HEK293 (cell line): ENCODE measurements at regions not wholly inside any gene's neighbourhood (a gene's known extent, or its start where the extent isn't known, plus 50 kb on each side); places are given as distances from the start of the nearest gene placed in this dataset.

Experiments
- CTCF ChIA-PET: fragments of 350-600 bp; formaldehyde crosslinking; extraction: SDS; loops from one replicate; lab custom pipeline; 2021; ENCODE audit warnings: antibody characterized with exemption; lab: Yijun Ruan, JAX
- POLR2A ChIA-PET: fragments of 300-600 bp; formaldehyde crosslinking; extraction: SDS; loops from one replicate; lab custom pipeline; 2020; ENCODE audit warnings: antibody characterized with exemption, inconsistent platforms; lab: Yijun Ruan, JAX
- H3K27ac ChIP-seq: fragments of 200-500 bp; sonication (Bioruptor generic); 2 replicates; pipeline ENCODE4 v1.5.1; 2014; ENCODE audit warnings: low read depth, low read length, control low read depth, inconsistent platforms; ENCODE audit errors: extremely low read depth
- H3K36me3 ChIP-seq, 2 experiments: fragments of 200-500 bp in 1 of 2; sonication (Bioruptor generic) in 1 of 2; 1 replicate in 1 of 2; 2 replicates in 1 of 2; pipeline ENCODE4 v1.5.1; 2014 to 2017; ENCODE audit warnings: inconsistent platforms in 2 of 2, low read length in 2 of 2; ENCODE audit not compliant: control insufficient read depth in 2 of 2, insufficient read depth in 1 of 2
- H3K4me1 ChIP-seq: fragments of 200-500 bp; sonication (Bioruptor generic); 2 replicates; pipeline ENCODE4 v1.5.1; 2014; ENCODE audit warnings: mild to moderate bottlenecking, low read length, inconsistent platforms; ENCODE audit not compliant: control insufficient read depth, insufficient read depth
- H3K4me3 ChIP-seq: 2 replicates; pipeline ENCODE4 v1.5.1; 2011; ENCODE audit warnings: low read depth, mild to moderate bottlenecking, control low read depth, low read length, moderate library complexity
- H3K9me3 ChIP-seq: fragments of 200-500 bp; sonication (Bioruptor generic); 2 replicates; pipeline ENCODE4 v1.5.1; 2014; ENCODE audit warnings: low read depth, low read length, inconsistent platforms; ENCODE audit not compliant: control insufficient read depth, insufficient read depth
- EGR2 ChIP-seq: fragments of 450-650 bp; formaldehyde crosslinking; IDR thresholded peaks from 2 replicates; pipeline ENCODE4 v1.5.1; 2016; ENCODE audit warnings: low read depth, missing biosample characterization, missing genetic modification characterization
- ELK4 ChIP-seq: IDR thresholded peaks from 2 replicates; pipeline ENCODE4 v1.6.1; 2011; ENCODE audit warnings: mild to moderate bottlenecking, low read depth, low read length, borderline replicate concordance
- GLIS1 ChIP-seq: fragments of 450-650 bp; formaldehyde crosslinking; IDR thresholded peaks from 2 replicates; pipeline ENCODE4 v1.5.1; 2016; ENCODE audit warnings: missing biosample characterization, missing genetic modification characterization
- KLF7 ChIP-seq: fragments of 450-650 bp; formaldehyde crosslinking; IDR thresholded peaks from 2 replicates; pipeline ENCODE4 v1.5.1; 2016; ENCODE audit warnings: missing biosample characterization, missing genetic modification characterization, borderline replicate concordance
- MYNN ChIP-seq: fragments of 450-650 bp; formaldehyde crosslinking; IDR thresholded peaks from 2 replicates; pipeline ENCODE4 v1.5.1; 2016; ENCODE audit warnings: missing biosample characterization, missing genetic modification characterization, borderline replicate concordance
- PRDM1 ChIP-seq: fragments of 450-650 bp; formaldehyde crosslinking; IDR thresholded peaks from 2 replicates; pipeline ENCODE4; 2016; ENCODE audit warnings: missing biosample characterization, missing genetic modification characterization
- PRDM6 ChIP-seq: fragments of 450-650 bp; formaldehyde crosslinking; IDR thresholded peaks from 2 replicates; pipeline ENCODE4 v1.5.1; 2017; ENCODE audit warnings: missing biosample characterization, missing genetic modification characterization
- SCRT2 ChIP-seq: fragments of 450-650 bp; formaldehyde crosslinking; IDR thresholded peaks from 2 replicates; pipeline ENCODE4 v1.5.1; 2016; ENCODE audit warnings: missing biosample characterization, missing genetic modification characterization
- WT1 ChIP-seq: fragments of 450-650 bp; formaldehyde crosslinking; IDR thresholded peaks from 2 replicates; pipeline ENCODE4 v1.5.1; 2016; ENCODE audit warnings: missing biosample characterization, missing genetic modification characterization
- ZBTB17 ChIP-seq: fragments of 450-650 bp; formaldehyde crosslinking; IDR thresholded peaks from 2 replicates; pipeline ENCODE4 v1.5.1; 2016; ENCODE audit warnings: missing biosample characterization, missing genetic modification characterization
- ZNF221 ChIP-seq: fragments of 450-650 bp; formaldehyde crosslinking; IDR thresholded peaks from 2 replicates; pipeline ENCODE4 v1.5.1; 2017; ENCODE audit warnings: missing biosample characterization, missing genetic modification characterization, borderline replicate concordance
- ZNF335 ChIP-seq: fragments of 450-650 bp; formaldehyde crosslinking; conservative IDR thresholded peaks from 2 replicates; pipeline ENCODE4 v1.5.1; 2016; ENCODE audit warnings: missing biosample characterization, missing genetic modification characterization
- ZNF596 ChIP-seq: fragments of 450-650 bp; IDR thresholded peaks from 2 replicates; pipeline ENCODE4 v1.5.0; 2018; ENCODE audit warnings: missing biosample characterization, mild to moderate bottlenecking, missing genetic modification characterization, moderate library complexity
- ZNF692 ChIP-seq: fragments of 450-650 bp; formaldehyde crosslinking; IDR thresholded peaks from 2 replicates; pipeline ENCODE4 v1.5.1; 2016; ENCODE audit warnings: missing biosample characterization, missing genetic modification characterization
- ZSCAN16 ChIP-seq: fragments of 450-650 bp; formaldehyde crosslinking; IDR thresholded peaks from 2 replicates; pipeline ENCODE4 v1.5.1; 2016; ENCODE audit warnings: missing biosample characterization, missing genetic modification characterization
- ZSCAN18 ChIP-seq: fragments of 450-650 bp; formaldehyde crosslinking; IDR thresholded peaks from 2 replicates; pipeline ENCODE4 v1.5.1; 2016; ENCODE audit warnings: missing biosample characterization, missing genetic modification characterization
- TF ChIP-seq, protein P1 (sequence below): fragments of 450-650 bp; formaldehyde crosslinking; IDR thresholded peaks from 2 replicates; pipeline ENCODE4 v1.5.1; 2016; ENCODE audit warnings: missing biosample characterization, missing genetic modification characterization

- Histone ChIP-seq H3K36me3 (peaks cover 0 to 5% of the 10 kb centered on the region in 2 experiments; a peak in 1 of 3 replicates), H3K4me1 (peaks cover 13% of the 10 kb centered on the region), H3K9me3 (no peaks in the 10 kb centered on the region), H3K4me3 (no peak overlapping the region), H3K27ac (no peak overlapping the region)
- ChIA-PET POLR2A (interaction anchor here (1.3 to 1.5 kb wide), 3 partner anchors 115 to 155 kb away, joined by 3 to 4 read pairs (median 4); partner anchors contain the start of genes C2orf42 and MXD1), CTCF (no interaction called here)
- peak; percentile 53 for TF ChIP-seq PRDM6 (tag by site-specific recombination)
- TF ChIP-seq ZBTB17, result 0 out of 2 replicates have a peak, but pooled peaks have one; percentile 31
- TF ChIP-seq EGR2 (tag by site-specific recombination), result no peak
- TF ChIP-seq ZNF596 (tag by site-specific recombination), result no peak
- no peak for TF ChIP-seq ZSCAN18 (tag by site-specific recombination)
- TF ChIP-seq ELK4, result no peak
- TF ChIP-seq WT1 (tag by site-specific recombination), result peak; percentile 19; the same call in 1 of the 2 replicates
- TF ChIP-seq ZNF221 (tag by site-specific recombination), result no peak
- no peak for TF ChIP-seq MYNN (tag by site-specific recombination)
- peak; percentile 21; the same call in 1 of the 2 replicates for TF ChIP-seq GLIS1 (tag by site-specific recombination)
- TF ChIP-seq PRDM1 (tag by site-specific recombination), result no peak
- TF ChIP-seq, protein P1, sequence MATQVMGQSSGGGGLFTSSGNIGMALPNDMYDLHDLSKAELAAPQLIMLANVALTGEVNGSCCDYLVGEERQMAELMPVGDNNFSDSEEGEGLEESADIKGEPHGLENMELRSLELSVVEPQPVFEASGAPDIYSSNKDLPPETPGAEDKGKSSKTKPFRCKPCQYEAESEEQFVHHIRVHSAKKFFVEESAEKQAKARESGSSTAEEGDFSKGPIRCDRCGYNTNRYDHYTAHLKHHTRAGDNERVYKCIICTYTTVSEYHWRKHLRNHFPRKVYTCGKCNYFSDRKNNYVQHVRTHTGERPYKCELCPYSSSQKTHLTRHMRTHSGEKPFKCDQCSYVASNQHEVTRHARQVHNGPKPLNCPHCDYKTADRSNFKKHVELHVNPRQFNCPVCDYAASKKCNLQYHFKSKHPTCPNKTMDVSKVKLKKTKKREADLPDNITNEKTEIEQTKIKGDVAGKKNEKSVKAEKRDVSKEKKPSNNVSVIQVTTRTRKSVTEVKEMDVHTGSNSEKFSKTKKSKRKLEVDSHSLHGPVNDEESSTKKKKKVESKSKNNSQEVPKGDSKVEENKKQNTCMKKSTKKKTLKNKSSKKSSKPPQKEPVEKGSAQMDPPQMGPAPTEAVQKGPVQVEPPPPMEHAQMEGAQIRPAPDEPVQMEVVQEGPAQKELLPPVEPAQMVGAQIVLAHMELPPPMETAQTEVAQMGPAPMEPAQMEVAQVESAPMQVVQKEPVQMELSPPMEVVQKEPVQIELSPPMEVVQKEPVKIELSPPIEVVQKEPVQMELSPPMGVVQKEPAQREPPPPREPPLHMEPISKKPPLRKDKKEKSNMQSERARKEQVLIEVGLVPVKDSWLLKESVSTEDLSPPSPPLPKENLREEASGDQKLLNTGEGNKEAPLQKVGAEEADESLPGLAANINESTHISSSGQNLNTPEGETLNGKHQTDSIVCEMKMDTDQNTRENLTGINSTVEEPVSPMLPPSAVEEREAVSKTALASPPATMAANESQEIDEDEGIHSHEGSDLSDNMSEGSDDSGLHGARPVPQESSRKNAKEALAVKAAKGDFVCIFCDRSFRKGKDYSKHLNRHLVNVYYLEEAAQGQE (tag by site-specific recombination), result no peak
- TF ChIP-seq ZNF692 (tag by site-specific recombination), result no peak
- peak; percentile 22; the same call in 1 of the 2 replicates for TF ChIP-seq ZNF335 (tag by site-specific recombination)
- TF ChIP-seq SCRT2 (tag by site-specific recombination), result peak; percentile 53; the same call in 1 of the 2 replicates
- TF ChIP-seq KLF7, result no peak
- no peak for TF ChIP-seq ZSCAN16
Observed at GRCh38 chr2:70035344-70035844, 51.9 kb upstream of the PCBP1 start.
